Fibroblast of skin of abdomen (primary cell): ENCODE measurements at regions not wholly inside any gene's neighbourhood (a gene's known extent, or its start where the extent isn't known, plus 50 kb on each side); places are given as distances from the start of the nearest gene placed in this dataset.

Experiments
- DNase-seq: peaks from one replicate; pipeline ENCODE4 v3.0.0-alpha.2; 2013

- DNase-seq = no peak
Observed at GRCh38 chr2:220127311-220127710, 499.9 kb downstream of the SLC4A3 start.

- DNase-seq = no peak
Observed at GRCh38 chr2:220127876-220128275, 500.4 kb downstream of the SLC4A3 start.

DNA sequence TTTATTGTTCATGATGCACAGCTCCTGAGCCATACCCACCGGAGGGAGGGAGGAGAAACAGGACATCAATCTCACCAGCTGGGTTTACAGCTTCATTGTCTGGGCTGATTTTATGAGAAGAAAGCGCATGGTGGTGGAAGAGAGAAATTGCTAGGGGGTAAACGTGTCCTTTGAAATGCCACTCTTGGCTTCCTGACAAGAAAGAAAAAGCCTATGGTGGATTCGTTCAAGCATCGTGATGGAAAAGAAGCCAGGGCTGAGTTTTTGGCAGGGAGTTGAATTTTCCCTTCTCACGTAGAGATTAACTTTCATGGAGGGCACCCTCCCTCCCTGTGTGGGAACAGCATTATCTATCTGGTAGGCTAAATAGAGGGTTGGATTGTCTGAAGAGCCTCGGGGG is 502.0 kb downstream of the SLC4A3 start:
- DNase-seq = no peak

DNA sequence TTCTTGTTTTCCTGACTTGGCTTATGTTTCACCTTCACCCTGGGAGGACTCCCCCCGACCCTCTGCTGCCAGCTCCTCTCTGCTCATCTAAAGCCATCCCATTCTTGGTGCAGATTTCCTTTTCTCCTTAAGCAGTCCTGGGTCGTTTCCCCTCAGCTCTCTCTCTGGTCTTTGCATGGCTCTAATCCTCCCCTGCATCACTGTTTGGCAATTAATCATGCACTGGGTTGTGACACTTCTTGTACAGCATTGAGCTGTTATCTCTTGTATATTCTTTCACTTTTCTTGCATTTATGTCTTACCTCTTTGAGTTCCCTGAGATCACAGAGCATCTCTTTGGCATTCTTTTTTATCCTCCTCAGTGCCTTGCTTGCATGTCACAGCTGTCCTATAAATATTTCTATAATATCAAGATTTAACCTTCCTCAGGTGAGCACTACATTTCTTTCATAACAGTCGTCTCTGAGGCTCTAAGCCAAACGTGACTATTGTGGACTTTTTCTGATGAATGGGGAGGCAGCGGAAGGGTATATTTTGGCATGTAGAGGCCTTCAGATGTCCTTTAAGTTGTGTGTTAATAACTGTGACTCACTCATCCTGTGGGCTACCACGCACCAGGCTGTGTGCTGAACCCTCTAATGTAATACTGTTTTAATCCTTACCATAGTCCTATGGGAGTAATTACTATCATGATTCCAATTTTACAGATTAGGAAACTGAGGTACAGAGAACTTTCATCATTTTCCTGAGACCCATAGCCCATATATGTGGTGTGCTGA is 507.5 kb downstream of the SLC4A3 start:
- DNase-seq = peak; percentile 19

GRCh38 chr2:220143336-220143735 is 515.9 kb downstream of the SLC4A3 start:
- peak; percentile 85 for DNase-seq

GRCh38 chr2:220144411-220144810 is 517.0 kb downstream of the SLC4A3 start:
- peak; percentile 53 for DNase-seq

DNA sequence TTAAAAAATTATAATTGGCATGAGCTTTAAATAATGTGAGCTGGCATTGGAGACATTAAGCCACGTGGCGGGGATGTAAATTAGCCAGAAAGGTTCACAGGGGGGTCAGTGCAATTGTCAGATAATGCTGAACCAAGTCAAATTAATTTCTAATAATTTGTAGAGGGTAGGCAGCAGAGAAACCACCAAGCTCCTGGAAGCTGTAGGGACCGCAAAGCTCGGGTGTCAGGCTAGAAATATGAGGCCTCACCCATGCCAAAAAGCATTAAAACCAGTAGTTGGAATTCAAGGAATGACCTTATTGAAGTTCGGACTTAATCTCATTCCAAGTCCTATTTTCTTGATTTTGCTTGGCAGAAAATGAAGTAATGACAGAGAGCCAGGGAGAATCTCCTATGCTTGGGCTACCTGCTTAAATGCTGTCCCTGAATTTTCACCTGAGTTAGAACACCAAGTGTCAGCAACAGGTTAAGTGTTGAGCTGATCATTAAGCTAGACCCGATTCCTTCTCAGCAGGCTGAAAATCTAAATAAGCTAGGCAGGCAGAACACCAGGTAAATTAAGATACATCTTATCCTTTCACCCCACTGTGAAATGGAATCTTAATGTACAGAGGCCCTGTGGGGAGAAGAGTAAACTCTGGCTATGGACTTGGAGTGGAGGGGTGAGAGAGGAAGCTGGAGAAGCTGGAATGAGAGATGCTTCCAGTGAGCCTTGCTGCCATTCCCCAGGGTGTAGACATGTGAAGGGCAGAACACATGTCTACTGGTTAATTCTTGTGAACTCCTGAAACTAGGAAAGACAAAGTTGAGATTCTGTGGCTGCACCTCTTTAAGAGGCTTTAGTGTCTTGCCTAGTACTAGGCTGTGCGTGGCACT is 520.0 kb downstream of the SLC4A3 start:
- peak; percentile 76 for DNase-seq

DNA sequence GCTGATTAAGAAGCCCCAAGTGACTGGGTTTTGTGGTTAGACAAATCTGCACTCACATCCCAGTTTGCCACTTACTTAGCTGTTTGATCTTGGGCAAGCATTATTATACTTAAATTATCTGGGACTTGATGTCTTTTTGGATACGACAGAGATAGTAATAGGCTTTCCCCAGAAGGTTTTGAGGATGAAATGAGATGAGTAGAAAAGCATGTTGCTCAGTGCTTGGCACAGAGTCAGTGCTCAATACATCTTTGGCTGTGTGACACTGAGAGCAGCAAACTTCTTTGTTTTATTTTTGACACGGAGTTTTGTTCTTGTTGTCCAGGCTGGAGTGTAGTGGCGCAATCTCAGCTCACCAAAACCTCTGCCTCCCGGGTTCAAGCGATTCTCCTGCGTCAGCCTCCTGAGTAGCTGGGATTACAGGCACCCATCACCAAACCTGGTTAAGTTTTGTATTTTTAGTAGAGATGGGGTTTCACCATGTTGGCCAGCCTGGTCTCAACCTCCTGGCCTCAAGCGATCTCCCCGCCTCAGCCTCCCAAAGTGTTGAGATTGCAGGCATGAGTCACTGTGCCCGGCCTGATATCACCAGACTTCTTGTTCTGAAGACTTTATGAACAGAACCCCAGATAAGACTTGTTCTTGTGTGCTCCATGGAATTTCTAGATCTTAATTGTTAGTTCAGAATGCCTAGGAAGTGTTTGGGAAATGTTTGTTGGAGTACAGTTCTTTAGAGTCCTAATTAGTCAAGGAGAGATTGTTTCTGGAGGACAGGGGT is 521.2 kb downstream of the SLC4A3 start:
- DNase-seq = no peak

DNA sequence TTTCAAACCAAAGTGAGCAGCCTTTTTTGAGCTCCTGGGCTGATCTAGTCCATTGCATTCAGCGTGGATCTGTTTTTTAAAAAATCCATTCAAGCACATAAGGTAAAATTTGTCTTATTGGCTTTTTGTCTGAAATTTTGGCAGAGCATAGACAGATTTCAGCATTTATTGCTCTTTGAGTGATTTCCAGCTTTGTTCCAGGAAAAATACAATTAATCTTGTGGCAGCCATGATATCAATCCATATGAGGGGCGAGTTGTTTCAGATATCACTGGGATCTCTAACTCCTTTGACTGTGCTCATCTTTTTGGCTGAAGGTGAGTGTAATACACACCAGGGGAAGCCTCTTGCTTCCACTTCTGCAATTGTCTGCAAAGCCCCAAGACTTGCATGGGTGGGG is 523.9 kb downstream of the SLC4A3 start:
- DNase-seq = no peak

GRCh38 chr2:220152281-220152935 is 525.0 kb downstream of the SLC4A3 start:
- DNase-seq = no peak

DNA sequence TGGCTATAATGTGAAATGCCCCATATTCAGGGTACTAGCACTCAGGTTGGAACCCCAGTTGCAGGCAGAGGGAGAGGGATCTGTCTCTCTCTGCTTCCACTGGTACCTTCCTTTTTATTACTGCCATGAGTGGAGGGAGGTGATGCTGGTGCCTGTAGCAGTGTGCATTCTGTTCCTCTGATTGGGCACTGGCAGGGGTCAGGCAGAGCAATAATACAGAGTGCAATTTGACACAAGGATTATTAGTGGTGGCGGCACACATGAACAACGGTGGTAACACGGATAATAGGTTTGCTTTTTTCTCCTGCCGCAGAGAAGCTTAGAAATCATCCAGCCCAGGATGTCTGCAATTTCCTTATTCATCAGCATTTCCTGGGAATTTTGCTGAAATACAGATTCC is 525.7 kb downstream of the SLC4A3 start:
- no peak for DNase-seq

GRCh38 chr2:220154304-220154703 is 526.9 kb downstream of the SLC4A3 start:
- DNase-seq = peak; percentile 20

DNA sequence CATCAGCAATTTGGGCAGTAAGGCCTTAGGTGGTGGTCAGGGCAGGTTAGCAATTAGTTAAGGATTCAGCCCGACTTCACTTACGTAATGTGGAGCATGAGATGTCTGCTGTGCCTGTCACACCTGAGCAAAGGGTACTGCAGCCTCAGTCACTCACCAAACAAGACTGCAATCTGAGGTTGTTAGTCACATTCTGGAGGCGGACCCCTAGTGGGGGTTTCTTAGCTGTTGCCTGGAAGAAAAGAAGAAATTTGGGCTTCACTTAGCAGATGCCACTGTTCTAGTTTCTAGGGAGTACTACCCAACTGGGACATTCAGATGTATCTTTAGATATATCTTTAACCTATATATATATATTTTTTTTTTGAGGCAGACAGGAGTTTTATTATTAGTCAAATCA is 529.9 kb downstream of the SLC4A3 start:
- DNase-seq = no peak

- no peak for DNase-seq
Observed at GRCh38 chr2:220159738-220160137, 532.3 kb downstream of the SLC4A3 start.

GRCh38 chr2:220162320-220162719 is 534.9 kb downstream of the SLC4A3 start:
- peak; percentile 66 for DNase-seq

DNA sequence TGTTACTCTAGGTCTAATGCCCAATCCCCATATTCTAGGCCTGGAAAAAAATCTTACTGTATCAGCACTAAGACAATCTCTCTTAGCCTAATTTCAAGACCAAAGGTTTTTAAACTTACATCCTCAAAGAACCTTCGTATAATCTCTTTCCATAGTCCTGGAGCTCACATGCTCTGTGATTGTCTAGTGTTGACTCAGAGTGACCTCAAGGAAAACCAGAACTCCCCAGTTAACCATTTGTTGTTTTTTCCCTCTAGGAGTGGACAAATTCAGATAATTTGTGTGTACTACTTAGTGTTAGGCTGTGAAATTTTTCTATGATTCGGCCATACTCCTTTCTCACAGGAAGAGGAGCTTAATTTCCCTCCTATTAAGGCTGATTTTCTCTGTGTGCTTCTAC is 536.1 kb downstream of the SLC4A3 start:
- no peak for DNase-seq

- no peak for DNase-seq
Observed at GRCh38 chr2:220165401-220165800, 538.0 kb downstream of the SLC4A3 start.

DNA sequence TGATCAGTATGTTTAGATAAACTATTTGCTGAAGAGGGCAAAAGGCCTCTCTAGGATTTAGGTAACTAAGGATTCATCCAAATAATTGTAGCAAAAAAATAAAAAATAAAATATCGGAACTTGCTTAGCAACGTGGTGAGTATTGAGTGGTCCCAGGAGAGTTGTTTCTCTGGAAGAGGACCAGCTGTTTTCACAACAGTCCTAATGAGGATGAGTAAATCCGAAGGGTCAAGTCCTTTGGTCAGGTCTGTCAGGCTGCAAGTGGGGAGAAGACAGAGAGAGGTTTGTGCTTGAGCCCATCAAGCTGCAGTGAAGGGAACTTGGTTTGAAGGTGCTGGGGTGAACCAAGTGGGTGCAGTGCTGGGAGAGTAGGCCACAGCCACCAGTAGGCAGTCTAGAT is 539.2 kb downstream of the SLC4A3 start:
- no peak for DNase-seq

DNA sequence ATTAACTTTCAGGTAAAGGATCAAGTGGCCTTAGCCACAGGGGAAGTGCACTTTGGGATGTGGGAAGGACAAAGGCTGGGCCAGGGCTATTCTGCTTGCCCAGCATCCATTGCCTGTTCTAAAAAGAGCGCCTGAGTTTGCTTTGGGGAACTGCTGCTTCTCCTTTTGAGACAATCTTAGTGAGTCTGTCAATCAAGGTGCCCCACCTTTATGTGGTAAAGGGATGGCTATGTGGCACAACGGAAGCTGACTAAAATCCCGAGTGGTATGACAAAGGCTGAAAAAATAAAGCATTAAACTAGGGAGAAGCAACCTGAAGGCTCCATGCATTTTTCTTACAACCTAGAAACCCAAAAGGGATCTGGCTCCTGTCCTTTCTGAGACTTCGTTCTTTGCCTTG is 540.5 kb downstream of the SLC4A3 start:
- no peak for DNase-seq

- DNase-seq = no peak
Observed at GRCh38 chr2:220168891-220169546, 541.6 kb downstream of the SLC4A3 start.

- DNase-seq = no peak
Observed at GRCh38 chr2:220174826-220175225, 547.4 kb downstream of the SLC4A3 start.

DNA sequence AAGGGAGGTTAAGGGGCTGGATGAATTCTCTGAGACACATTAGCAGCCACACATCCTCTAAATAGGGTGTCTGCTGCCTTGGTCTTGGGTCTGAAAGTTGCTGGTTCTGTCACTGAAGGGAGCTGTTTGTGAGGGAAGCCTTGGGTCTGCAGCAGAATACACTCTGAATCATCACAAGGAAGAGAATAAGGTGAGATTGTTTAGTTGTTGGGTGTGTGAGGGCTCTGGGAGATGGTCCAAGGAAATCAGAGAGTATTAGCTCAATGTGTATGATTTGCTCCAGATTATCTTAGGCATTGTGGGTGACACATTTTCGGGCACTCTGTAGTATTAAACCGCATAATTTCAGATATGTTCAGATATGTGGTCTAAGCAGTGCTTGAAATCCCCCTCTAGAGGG is 548.5 kb downstream of the SLC4A3 start:
- DNase-seq = no peak
